AG09309 (cell line): ENCODE measurements at regions not wholly inside any gene's neighbourhood (a gene's known extent, or its start where the extent isn't known, plus 50 kb on each side); places are given as distances from the start of the nearest gene placed in this dataset.

Source experiments
- DNase-seq: peaks from one replicate; pipeline ENCODE4 v3.0.0-alpha.2; 2010; ENCODE audit warnings: low read depth
- H3K4me3 ChIP-seq: 2 replicates; pipeline ENCODE4 v1.5.1; 2011; ENCODE audit warnings: mild to moderate bottlenecking, low read depth, low read length, moderate library complexity; ENCODE audit not compliant: control insufficient read depth
- TF ChIP-seq, protein P1 (sequence below): IDR thresholded peaks from 2 replicates; pipeline ENCODE4 v1.5.1; 2011; ENCODE audit warnings: mild to moderate bottlenecking, low read depth, low read length, inconsistent platforms; ENCODE audit not compliant: insufficient read depth, control insufficient read depth; ENCODE audit errors: missing control alignments

DNA sequence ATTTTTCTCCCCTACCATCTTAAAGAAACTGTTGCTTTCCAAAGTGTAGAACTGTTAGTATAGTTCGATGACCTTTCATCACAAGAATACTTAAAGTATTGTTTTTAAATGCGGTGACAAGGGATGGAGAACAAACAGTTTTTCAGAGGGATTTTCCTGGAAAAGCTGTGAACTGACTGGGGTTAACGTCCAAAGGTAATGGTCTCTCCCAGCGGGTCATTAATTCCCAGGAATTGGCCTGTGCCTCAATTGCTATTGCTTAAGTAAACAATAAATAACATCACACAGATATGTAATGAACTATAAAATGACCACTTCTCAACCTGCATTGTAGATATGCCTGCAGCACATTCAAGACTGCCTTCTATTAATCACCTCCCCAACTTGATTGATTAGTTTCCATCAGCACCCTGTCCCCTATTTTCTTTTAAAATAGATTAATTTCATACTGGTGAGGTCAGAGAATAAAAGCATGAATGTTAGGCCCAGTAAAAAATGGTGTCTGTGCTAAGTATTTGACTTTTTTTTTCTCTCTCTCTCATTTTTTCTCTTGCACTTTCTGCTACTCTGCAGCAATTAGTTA lies 268.2 kb downstream of the SAMD5 start:
- no peak overlapping the region for H3K4me3 ChIP-seq
- DNase-seq, result no peak
- TF ChIP-seq, protein P1, sequence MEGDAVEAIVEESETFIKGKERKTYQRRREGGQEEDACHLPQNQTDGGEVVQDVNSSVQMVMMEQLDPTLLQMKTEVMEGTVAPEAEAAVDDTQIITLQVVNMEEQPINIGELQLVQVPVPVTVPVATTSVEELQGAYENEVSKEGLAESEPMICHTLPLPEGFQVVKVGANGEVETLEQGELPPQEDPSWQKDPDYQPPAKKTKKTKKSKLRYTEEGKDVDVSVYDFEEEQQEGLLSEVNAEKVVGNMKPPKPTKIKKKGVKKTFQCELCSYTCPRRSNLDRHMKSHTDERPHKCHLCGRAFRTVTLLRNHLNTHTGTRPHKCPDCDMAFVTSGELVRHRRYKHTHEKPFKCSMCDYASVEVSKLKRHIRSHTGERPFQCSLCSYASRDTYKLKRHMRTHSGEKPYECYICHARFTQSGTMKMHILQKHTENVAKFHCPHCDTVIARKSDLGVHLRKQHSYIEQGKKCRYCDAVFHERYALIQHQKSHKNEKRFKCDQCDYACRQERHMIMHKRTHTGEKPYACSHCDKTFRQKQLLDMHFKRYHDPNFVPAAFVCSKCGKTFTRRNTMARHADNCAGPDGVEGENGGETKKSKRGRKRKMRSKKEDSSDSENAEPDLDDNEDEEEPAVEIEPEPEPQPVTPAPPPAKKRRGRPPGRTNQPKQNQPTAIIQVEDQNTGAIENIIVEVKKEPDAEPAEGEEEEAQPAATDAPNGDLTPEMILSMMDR, result no peak

DNA sequence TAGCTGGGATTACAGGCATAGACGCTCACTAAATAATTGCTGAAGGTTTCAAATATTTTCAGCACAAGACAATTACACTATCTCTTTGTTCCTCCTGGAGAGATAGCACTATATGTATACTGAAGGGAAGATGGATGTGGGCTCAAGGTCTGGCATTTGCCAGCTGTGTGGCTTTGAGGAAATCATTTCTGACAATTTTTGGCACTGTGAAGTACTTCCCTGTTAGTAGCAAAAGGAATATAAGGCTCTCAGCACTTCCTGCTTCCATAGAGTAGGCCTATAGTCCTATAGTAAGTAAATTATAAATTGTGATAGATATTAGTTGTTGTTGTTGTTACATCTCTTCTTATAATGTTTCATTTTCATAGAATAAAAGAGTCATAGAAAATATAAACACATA lies 271.1 kb downstream of the SAMD5 start:
- no peak overlapping the region for H3K4me3 ChIP-seq
- DNase-seq, result no peak
- TF ChIP-seq, protein P1, result no peak

DNA sequence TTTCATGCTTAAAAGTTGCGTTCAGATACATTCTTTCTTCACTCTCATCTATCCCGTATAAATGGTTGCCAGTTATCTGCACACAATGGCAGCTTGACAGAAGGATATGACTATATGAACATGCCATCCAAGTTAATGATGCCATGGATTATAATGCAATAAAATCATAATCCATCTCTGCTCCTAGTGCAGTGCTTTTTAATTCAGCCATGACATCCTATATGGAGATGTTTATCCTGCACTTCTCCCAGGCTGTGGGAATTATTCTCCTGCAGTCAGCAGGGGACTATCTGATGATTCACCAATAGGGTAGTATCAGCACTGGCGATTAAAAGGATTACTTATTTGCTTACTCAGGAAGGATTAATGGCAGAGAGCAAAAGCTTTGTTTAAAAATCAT lies 273.8 kb downstream of the SAMD5 start:
- peak; percentile 27 for DNase-seq
- TF ChIP-seq, protein P1, result no peak

DNA sequence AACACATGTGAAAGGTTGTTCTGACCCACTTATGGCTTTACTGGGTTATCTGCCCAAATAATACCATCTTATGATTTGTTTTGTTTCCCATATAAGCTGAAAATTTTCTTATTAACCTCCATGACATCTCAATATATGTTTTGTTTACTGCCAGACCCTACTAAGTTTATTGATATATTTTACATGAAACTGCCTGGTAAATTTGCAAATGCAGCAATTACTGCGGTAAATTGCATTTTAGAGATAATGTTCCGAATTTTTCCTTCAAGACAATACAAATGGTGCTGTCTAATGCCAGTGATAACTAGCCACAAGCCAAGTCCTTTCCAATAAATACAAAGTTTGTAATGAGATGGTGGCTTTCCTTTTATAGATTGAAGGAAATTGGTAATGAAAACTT lies 275.9 kb downstream of the SAMD5 start:
- H3K4me3 ChIP-seq, result no peak overlapping the region
- TF ChIP-seq, protein P1, result no peak
- DNase-seq, result no peak

More for the DNA sequence above, 273.8 kb downstream of the SAMD5 start:
- H3K4me3 ChIP-seq, result no peak overlapping the region

DNA sequence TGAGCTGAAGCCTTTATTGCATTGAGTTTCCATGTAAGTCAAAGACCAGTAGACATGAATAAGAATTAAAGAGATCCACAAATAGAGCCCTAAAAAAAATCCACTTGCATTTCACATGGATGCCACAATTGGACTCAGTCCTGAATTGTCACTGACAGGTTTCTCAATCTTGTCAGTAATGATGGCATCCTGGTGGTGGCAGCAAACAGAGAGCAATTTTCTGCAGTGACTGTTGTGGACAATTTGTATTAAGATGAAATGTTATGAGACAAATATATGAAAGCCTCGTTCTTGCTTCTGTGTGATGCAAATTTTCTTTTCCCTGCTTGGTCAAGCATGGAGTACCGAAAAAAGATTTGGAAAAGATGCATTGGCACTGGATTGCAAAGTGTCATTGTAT lies 278.9 kb downstream of the SAMD5 start:
- no peak overlapping the region for H3K4me3 ChIP-seq
- TF ChIP-seq, protein P1, result no peak
- DNase-seq, result no peak

DNA sequence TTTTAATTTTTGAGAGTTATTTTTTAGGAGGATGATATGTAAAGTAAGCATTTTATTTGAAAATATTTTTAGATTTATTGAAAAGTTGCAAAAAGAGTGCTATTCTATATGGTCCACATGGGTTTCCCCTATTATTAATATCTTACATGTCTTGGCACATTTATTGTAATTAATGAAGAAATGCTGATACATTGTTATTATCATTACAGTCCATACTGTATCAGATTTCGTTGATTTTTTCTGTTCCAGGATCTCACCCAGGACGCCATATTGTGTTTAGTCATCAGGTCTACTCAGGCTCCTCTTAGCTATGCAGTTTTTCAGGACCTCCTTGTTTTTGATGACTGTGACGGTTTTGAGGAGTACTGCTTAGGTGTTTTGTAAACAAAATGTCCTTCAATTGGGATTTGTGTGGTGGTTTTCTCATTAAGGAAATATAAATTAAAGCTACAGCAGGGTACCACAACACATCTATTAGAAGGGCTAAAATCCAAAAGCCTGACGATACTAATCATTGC lies 281.0 kb downstream of the SAMD5 start:
- no peak for DNase-seq
- no peak overlapping the region for H3K4me3 ChIP-seq
- TF ChIP-seq, protein P1, result no peak
